Caco-2 (cell line): ENCODE measurements at regions not wholly inside any gene's neighbourhood (a gene's known extent, or its start where the extent isn't known, plus 50 kb on each side); places are given as distances from the start of the nearest gene placed in this dataset.

ENCODE experiments used
- BruUV-seq: library from RNA; stranded (reverse); fragments of 400-500 nt; replicated peaks from 2 replicates; lab custom pipeline; 2021; lab: Mats Ljungman, UMichigan
- CTCF ChIA-PET: fragments of 300-600 bp; sonication (Branson Sonifier 250); formaldehyde crosslinking; loops from one replicate; lab custom pipeline; 2022; ENCODE audit warnings: antibody characterized with exemption; lab: Charles Lee
- POLR2A ChIA-PET: fragments of 300-600 bp; sonication (Branson Sonifier 250); formaldehyde crosslinking; loops from one replicate; lab custom pipeline; 2022; ENCODE audit warnings: antibody characterized with exemption; lab: Charles Lee
- DNase-seq, 2 experiments: peaks; one replicate each; pipeline versions ENCODE4 v3.0.0 to v3.0.0-alpha.2; 2020 to 2022
- H3K27me3 ChIP-seq: replicated peaks from 2 replicates; pipeline ENCODE4 v1.6.0; 2011; ENCODE audit warnings: low read length; ENCODE audit not compliant: control insufficient read depth, insufficient read depth
- H3K36me3 ChIP-seq: 2 replicates; pipeline ENCODE4 v1.5.1; 2011; ENCODE audit warnings: low read length; ENCODE audit not compliant: control insufficient read depth, insufficient read depth
- H3K4me1 ChIP-seq: fragments of 250-450 bp; sonication (Bioruptor Pico); 2 replicates; pipeline ENCODE4 v1.5.1; 2020; ENCODE audit warnings: mild to moderate bottlenecking
- H3K4me3 ChIP-seq: 2 replicates; pipeline ENCODE4 v1.5.1; 2011; ENCODE audit warnings: low read depth, mild to moderate bottlenecking, control low read depth, low read length
- H3K9me3 ChIP-seq: fragments of 250-450 bp; sonication (Bioruptor Pico); 2 replicates; pipeline ENCODE4 v1.5.1; 2020; ENCODE audit warnings: mild to moderate bottlenecking, moderate library complexity
- H3K27ac Mint-ChIP-seq: one replicate; pipeline ENCODE4 v1.8.0; 2022; ENCODE audit warnings: mixed read lengths; ENCODE audit not compliant: unreplicated experiment
- H3K27me3 Mint-ChIP-seq: one replicate; pipeline ENCODE4 v1.8.0; 2022; ENCODE audit warnings: mixed read lengths; ENCODE audit not compliant: insufficient read depth, unreplicated experiment
- H3K36me3 Mint-ChIP-seq: one replicate; pipeline ENCODE4 v1.8.0; 2022; ENCODE audit warnings: mild to moderate bottlenecking, mixed read lengths; ENCODE audit not compliant: insufficient read depth, unreplicated experiment
- H3K4me1 Mint-ChIP-seq: one replicate; pipeline ENCODE4 v1.8.0; 2022; ENCODE audit warnings: low read depth, mixed read lengths; ENCODE audit not compliant: unreplicated experiment
- H3K4me3 Mint-ChIP-seq: one replicate; pipeline ENCODE4 v1.8.0; 2022; ENCODE audit warnings: mild to moderate bottlenecking, moderate library complexity, mixed read lengths; ENCODE audit not compliant: unreplicated experiment
- H3K9me3 Mint-ChIP-seq: one replicate; pipeline ENCODE4 v1.8.0; 2022; ENCODE audit warnings: mixed read lengths; ENCODE audit not compliant: unreplicated experiment
- CTCF ChIP-seq, 2 experiments: fragments of 200-600 bp in 1 of 2; IDR thresholded peaks; 1 replicate in 1 of 2; 2 replicates in 1 of 2; pipeline versions ENCODE4 v1.5.1 to v1.8.0; 2011 to 2022; ENCODE audit warnings: antibody characterized with exemption in 1 of 2, control low read depth in 1 of 2, inconsistent platforms in 1 of 2, low read depth in 1 of 2, low read length in 1 of 2, mild to moderate bottlenecking in 1 of 2, moderate library complexity in 1 of 2; ENCODE audit not compliant: insufficient read depth in 1 of 2, severe bottlenecking in 1 of 2, unreplicated experiment in 1 of 2
- intact Hi-C: fragments of 100-400 bp; cut with micrococcal nuclease; formaldehyde crosslinking; loops from one replicate; pipeline ENCODE4 v1.10.0; 2022; ENCODE audit not compliant: unreplicated experiment

- Histone ChIP-seq H3K36me3 (no peaks in the 10 kb centered on the region), H3K4me1 (no peaks in the 10 kb centered on the region), H3K4me3 (no peak overlapping the region), H3K27me3 (no peaks in the 10 kb centered on the region), H3K9me3 (no peaks in the 10 kb centered on the region)
- intact Hi-C loops = no loop called here
- TF ChIP-seq CTCF (IDR thresholded peaks at IDR 0.05; ENCODE audit: insufficient read depth in 1 of 2, low read depth in 1 of 2, low read length in 1 of 2, severe bottlenecking in 1 of 2, unreplicated experiment in 1 of 2) = no peak
- H3K4me3 Mint-ChIP-seq = no peak overlapping the region
- H3K4me1 Mint-ChIP-seq = no peaks in the 10 kb centered on the region
- POLR2A ChIA-PET = no interaction called here
- BruUV-seq = no TSS peak
- no peaks in the 10 kb centered on the region for H3K36me3 Mint-ChIP-seq
- H3K27ac Mint-ChIP-seq = no peak overlapping the region
- DNase-seq = no peak
- H3K9me3 Mint-ChIP-seq = no peaks in the 10 kb centered on the region
- no peaks in the 10 kb centered on the region for H3K27me3 Mint-ChIP-seq
- CTCF ChIA-PET = no interaction called here
Observed at GRCh38 chr19:28018499-28018898, 1194.5 kb downstream of the UQCRFS1 start.

- H3K27me3 ChIP-seq = no peaks in the 10 kb centered on the region
- no peaks in the 10 kb centered on the region for H3K4me1 ChIP-seq
- CTCF ChIA-PET = no interaction called here
- H3K36me3 ChIP-seq = no peaks in the 10 kb centered on the region
- no peak overlapping the region for H3K27ac Mint-ChIP-seq
- no peak for TF ChIP-seq CTCF (IDR thresholded peaks at IDR 0.05; ENCODE audit: insufficient read depth in 1 of 2, low read depth in 1 of 2, low read length in 1 of 2, severe bottlenecking in 1 of 2, unreplicated experiment in 1 of 2)
- H3K27me3 Mint-ChIP-seq = no peaks in the 10 kb centered on the region
- H3K4me1 Mint-ChIP-seq = no peaks in the 10 kb centered on the region
- no peak overlapping the region for H3K4me3 ChIP-seq
- intact Hi-C loops = no loop called here
- POLR2A ChIA-PET = no interaction called here
- no peak overlapping the region for H3K4me3 Mint-ChIP-seq
- no peaks in the 10 kb centered on the region for H3K36me3 Mint-ChIP-seq
- no TSS peak for BruUV-seq
- no peaks in the 10 kb centered on the region for H3K9me3 ChIP-seq
- no peak for DNase-seq
- no peaks in the 10 kb centered on the region for H3K9me3 Mint-ChIP-seq
Observed at GRCh38 chr19:28014615-28015405, 1198.1 kb downstream of the UQCRFS1 start.

- Mint-ChIP-seq H3K4me1 (no peaks in the 10 kb centered on the region), H3K27me3 (no peaks in the 10 kb centered on the region), H3K36me3 (no peaks in the 10 kb centered on the region), H3K4me3 (no peak overlapping the region), H3K27ac (no peak overlapping the region), H3K9me3 (no peaks in the 10 kb centered on the region)
- no TSS peak for BruUV-seq
- Histone ChIP-seq H3K4me3 (no peak overlapping the region), H3K9me3 (no peaks in the 10 kb centered on the region; the same call in 1 of the 2 replicates), H3K4me1 (no peaks in the 10 kb centered on the region), H3K27me3 (no peaks in the 10 kb centered on the region), H3K36me3 (no peaks in the 10 kb centered on the region)
- peak in 1 of 2 experiments; percentile 26 for TF ChIP-seq CTCF (IDR thresholded peaks at IDR 0.05; ENCODE audit: insufficient read depth in 1 of 2, low read depth in 1 of 2, low read length in 1 of 2, severe bottlenecking in 1 of 2, unreplicated experiment in 1 of 2)
- no peak for DNase-seq
- ChIA-PET CTCF (no interaction called here), POLR2A (no interaction called here)
- intact Hi-C loops = no loop called here
Observed at GRCh38 chr19:28012361-28012760, 1200.6 kb downstream of the UQCRFS1 start.
